ENCODE measurements at regions not wholly inside any gene's neighbourhood (a gene's known extent, or its start where the extent isn't known, plus 50 kb on each side); places are given as distances from the start of the nearest gene placed in this dataset.
A peak's percentile ranks its signal among the peaks of the same experiment; 100 is the strongest.
"Not testable (repeated sequence)": the region's sequence is repeated elsewhere in the genome, so short reads cannot be mapped to it uniquely, and the experiment has no call there.

DNA sequence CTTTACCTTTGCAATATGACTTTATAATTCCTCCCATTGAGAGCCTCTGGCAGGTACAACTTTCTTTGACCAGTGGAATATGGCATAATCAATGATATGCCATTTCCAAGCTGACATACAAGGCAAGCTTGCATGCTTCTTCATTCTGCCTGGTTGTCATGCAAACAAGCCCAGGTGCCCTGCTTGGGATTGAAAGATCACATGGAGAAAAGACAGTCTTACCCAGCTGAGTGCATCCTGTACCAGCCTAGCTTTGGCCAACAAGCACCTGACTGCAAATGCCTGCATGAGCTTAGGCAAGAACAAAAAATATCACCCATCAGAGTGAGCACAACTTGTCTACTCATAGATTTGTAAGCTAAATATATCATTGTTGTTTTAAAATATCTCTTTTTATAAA is 82.9 kb upstream of the KCND2 start:
- H3K9me3 ChIP-seq (replicated peaks; ENCODE audit: low read length): no peaks in the 10 kb centered on the region
- no peak overlapping the region for H3K4me2 ChIP-seq (ENCODE audit: low read length)
- no peaks in the 10 kb centered on the region for H3K36me3 ChIP-seq (ENCODE audit: insufficient read depth, low read length)
- H3K4me3 ChIP-seq (ENCODE audit: low read length): no peak overlapping the region
- no peak overlapping the region for H3K9ac ChIP-seq (ENCODE audit: low read depth, low read length)
- no peaks in the 10 kb centered on the region for H3K27me3 ChIP-seq (ENCODE audit: control insufficient read depth, insufficient read depth, low read length)
- H3K4me1 ChIP-seq (ENCODE audit: control insufficient read depth, insufficient read depth, low read length): no peaks in the 10 kb centered on the region

GRCh38 chr7:120190566-120190965 is 82.4 kb upstream of the KCND2 start:
- no peaks in the 10 kb centered on the region for H3K4me1 ChIP-seq (ENCODE audit: control insufficient read depth, insufficient read depth, low read length)
- H3K4me2 ChIP-seq (ENCODE audit: low read length): no peak overlapping the region
- H3K9ac ChIP-seq (ENCODE audit: low read depth, low read length): no peak overlapping the region
- no peak overlapping the region for H3K4me3 ChIP-seq (ENCODE audit: low read length)
- no peaks in the 10 kb centered on the region for H3K9me3 ChIP-seq (replicated peaks; ENCODE audit: low read length)
- H3K27me3 ChIP-seq (ENCODE audit: control insufficient read depth, insufficient read depth, low read length): no peaks in the 10 kb centered on the region
- no peaks in the 10 kb centered on the region for H3K36me3 ChIP-seq (ENCODE audit: insufficient read depth, low read length)

DNA sequence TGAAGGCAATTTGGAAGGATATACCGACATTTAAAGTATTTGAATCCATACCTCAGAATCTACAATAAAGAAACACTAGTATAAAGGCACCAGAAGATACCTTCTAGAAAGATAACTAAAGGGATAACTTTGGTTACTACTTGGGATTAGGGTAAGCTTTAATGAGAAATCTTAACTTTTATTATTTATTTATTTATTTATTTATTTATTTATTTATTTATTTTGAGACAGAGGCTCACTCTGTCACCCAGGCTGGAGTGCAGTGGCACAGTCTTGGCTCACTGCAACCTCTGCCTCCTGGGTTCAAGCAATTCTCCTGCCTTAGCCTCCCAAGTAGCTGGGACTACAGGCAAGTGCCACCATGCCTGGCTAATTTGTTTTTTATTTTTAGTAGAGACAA is 81.6 kb upstream of the KCND2 start:
- H3K36me3 ChIP-seq (ENCODE audit: insufficient read depth, low read length); H3K4me1 ChIP-seq (ENCODE audit: control insufficient read depth, insufficient read depth, low read length); H3K9me3 ChIP-seq (replicated peaks; ENCODE audit: low read length); H3K9ac ChIP-seq (ENCODE audit: low read depth, low read length); H3K4me3 ChIP-seq (ENCODE audit: low read length); H3K4me2 ChIP-seq (ENCODE audit: low read length); H3K27me3 ChIP-seq (ENCODE audit: control insufficient read depth, insufficient read depth, low read length): not testable (repeated sequence)

- H3K9ac ChIP-seq (ENCODE audit: low read depth, low read length): no peak overlapping the region
- no peak overlapping the region for H3K4me2 ChIP-seq (ENCODE audit: low read length)
- H3K9me3 ChIP-seq (replicated peaks; ENCODE audit: low read length): no peaks in the 10 kb centered on the region
- no peaks in the 10 kb centered on the region for H3K36me3 ChIP-seq (ENCODE audit: insufficient read depth, low read length)
- H3K4me1 ChIP-seq (ENCODE audit: control insufficient read depth, insufficient read depth, low read length): no peaks in the 10 kb centered on the region
- no peak overlapping the region for H3K4me3 ChIP-seq (ENCODE audit: low read length)
- no peaks in the 10 kb centered on the region for H3K27me3 ChIP-seq (ENCODE audit: control insufficient read depth, insufficient read depth, low read length)
These were observed 71.7 kb upstream of the KCND2 start for GRCh38 chr7:120201290-120201689.

DNA sequence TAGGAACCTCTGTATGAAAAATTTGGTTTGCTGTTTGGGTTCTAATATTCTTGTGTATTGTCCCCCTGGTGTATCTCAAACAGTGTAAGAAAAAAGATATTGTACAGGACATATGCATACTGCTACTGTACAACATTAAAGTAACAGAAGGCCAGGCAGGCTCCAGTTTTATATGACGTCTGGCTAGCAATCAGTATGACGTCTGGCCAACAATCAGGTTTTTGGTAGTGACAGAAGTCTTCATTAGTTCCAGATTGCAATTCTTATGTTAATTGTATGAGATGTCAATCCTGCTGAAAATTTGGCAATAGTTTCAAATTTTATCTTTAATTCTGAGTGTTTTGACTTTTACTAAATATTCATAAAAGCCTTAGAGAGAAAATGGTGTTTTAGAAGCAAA is 67.9 kb upstream of the KCND2 start:
- Histone ChIP-seq H3K36me3 (ENCODE audit: insufficient read depth, low read length) (no peaks in the 10 kb centered on the region), H3K4me1 (ENCODE audit: control insufficient read depth, insufficient read depth, low read length) (no peaks in the 10 kb centered on the region), H3K9ac (ENCODE audit: low read depth, low read length) (no peak overlapping the region)

DNA sequence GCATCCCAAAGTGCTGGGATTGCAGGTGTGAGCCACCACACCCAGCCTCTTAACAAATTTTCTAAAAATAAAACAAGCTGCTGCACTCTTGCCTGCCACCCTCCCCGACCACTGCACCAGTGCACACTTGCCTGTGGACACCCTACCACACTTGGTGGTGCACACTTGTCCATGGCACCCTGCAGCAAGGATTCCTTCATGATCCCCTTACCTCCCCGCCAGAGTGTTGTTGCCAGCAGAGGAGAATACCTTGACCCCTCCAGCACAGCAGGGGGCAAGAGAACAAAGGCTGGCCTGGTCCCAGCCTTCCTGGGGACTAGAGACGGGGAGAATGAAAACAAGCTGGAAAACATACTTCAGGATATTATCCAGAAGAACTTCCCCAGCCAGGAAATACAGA is 65.9 kb upstream of the KCND2 start:
- no peak overlapping the region for H3K4me3 ChIP-seq (ENCODE audit: low read length)
- H3K4me1 ChIP-seq (ENCODE audit: control insufficient read depth, insufficient read depth, low read length): no peaks in the 10 kb centered on the region
- no peaks in the 10 kb centered on the region for H3K9me3 ChIP-seq (replicated peaks; ENCODE audit: low read length)
- no peaks in the 10 kb centered on the region for H3K36me3 ChIP-seq (ENCODE audit: insufficient read depth, low read length)
- no peaks in the 10 kb centered on the region for H3K27me3 ChIP-seq (ENCODE audit: control insufficient read depth, insufficient read depth, low read length)
- H3K4me2 ChIP-seq (ENCODE audit: low read length): no peak overlapping the region
- H3K9ac ChIP-seq (ENCODE audit: low read depth, low read length): no peak overlapping the region

More for the DNA sequence above, 67.9 kb upstream of the KCND2 start:
- H3K4me3 ChIP-seq (ENCODE audit: low read length): no peak overlapping the region
- no peak overlapping the region for H3K4me2 ChIP-seq (ENCODE audit: low read length)
- no peaks in the 10 kb centered on the region for H3K27me3 ChIP-seq (ENCODE audit: control insufficient read depth, insufficient read depth, low read length)
- H3K9me3 ChIP-seq (replicated peaks; ENCODE audit: low read length): no peaks in the 10 kb centered on the region

DNA sequence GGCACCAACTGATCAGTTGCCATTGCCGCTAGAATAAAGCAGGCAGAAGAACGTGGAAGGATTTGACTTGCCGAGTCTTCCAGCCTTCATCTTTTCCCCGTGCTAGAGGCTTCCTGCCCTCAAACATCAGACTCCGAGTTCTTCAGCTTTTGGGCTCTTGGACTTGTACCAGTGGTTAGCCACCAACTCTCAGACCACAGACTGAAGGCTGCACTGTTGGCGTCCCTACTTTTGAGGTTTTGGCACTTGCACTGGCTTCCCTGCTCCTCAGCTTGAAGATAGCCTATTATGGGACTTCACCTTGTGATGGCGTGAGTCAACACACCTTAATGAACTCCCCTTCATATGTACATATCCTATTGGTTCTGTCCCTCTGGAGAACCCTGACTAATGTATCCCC is 57.3 kb upstream of the KCND2 start:
- no peaks in the 10 kb centered on the region for H3K4me1 ChIP-seq (ENCODE audit: control insufficient read depth, insufficient read depth, low read length)
- H3K36me3 ChIP-seq (ENCODE audit: insufficient read depth, low read length): no peaks in the 10 kb centered on the region
- H3K4me3 ChIP-seq (ENCODE audit: low read length): no peak overlapping the region
- no peak overlapping the region for H3K9ac ChIP-seq (ENCODE audit: low read depth, low read length)
- H3K4me2 ChIP-seq (ENCODE audit: low read length): no peak overlapping the region
- no peaks in the 10 kb centered on the region for H3K9me3 ChIP-seq (replicated peaks; ENCODE audit: low read length)
- no peaks in the 10 kb centered on the region for H3K27me3 ChIP-seq (ENCODE audit: control insufficient read depth, insufficient read depth, low read length)

- Histone ChIP-seq H3K9ac (ENCODE audit: low read depth, low read length) (no peak overlapping the region), H3K9me3 (replicated peaks; ENCODE audit: low read length) (no peaks in the 10 kb centered on the region), H3K36me3 (ENCODE audit: insufficient read depth, low read length) (no peaks in the 10 kb centered on the region), H3K4me2 (ENCODE audit: low read length) (no peak overlapping the region), H3K27me3 (ENCODE audit: control insufficient read depth, insufficient read depth, low read length) (no peaks in the 10 kb centered on the region), H3K4me3 (ENCODE audit: low read length) (no peak overlapping the region), H3K4me1 (ENCODE audit: control insufficient read depth, insufficient read depth, low read length) (no peaks in the 10 kb centered on the region)
These were observed 56.0 kb upstream of the KCND2 start for GRCh38 chr7:120216947-120217346.

DNA sequence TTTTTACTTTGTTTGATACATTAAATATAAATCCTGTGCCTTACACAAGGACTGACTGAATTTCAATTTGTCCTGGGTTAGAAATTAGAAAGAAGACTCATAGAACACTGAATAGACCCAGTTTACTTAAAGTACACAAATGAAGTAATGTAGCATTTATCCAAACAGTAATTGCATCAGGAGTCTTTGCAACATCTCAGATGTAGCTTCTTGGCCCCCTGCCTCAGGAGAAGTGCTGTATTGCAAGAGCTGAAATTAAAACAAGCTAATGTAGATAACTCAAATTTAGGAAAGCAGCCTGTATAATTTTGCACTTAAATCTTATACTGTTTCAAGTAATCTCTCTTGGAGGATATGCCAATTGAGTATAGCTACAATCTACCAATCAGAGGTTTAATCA is 54.3 kb upstream of the KCND2 start:
- H3K4me3 ChIP-seq (ENCODE audit: low read length): no peak overlapping the region
- H3K9ac ChIP-seq (ENCODE audit: low read depth, low read length): no peak overlapping the region
- H3K27me3 ChIP-seq (ENCODE audit: control insufficient read depth, insufficient read depth, low read length): no peaks in the 10 kb centered on the region
- H3K4me1 ChIP-seq (ENCODE audit: control insufficient read depth, insufficient read depth, low read length): no peaks in the 10 kb centered on the region
- no peaks in the 10 kb centered on the region for H3K9me3 ChIP-seq (replicated peaks; ENCODE audit: low read length)
- H3K36me3 ChIP-seq (ENCODE audit: insufficient read depth, low read length): no peaks in the 10 kb centered on the region
- no peak overlapping the region for H3K4me2 ChIP-seq (ENCODE audit: low read length)

GRCh38 chr7:120221666-120222065 is 51.3 kb upstream of the KCND2 start:
- no peaks in the 10 kb centered on the region for H3K27me3 ChIP-seq (ENCODE audit: control insufficient read depth, insufficient read depth, low read length)
- no peak overlapping the region for H3K9ac ChIP-seq (ENCODE audit: low read depth, low read length)
- H3K4me1 ChIP-seq (ENCODE audit: control insufficient read depth, insufficient read depth, low read length): no peaks in the 10 kb centered on the region
- H3K4me2 ChIP-seq (ENCODE audit: low read length): no peak overlapping the region
- H3K36me3 ChIP-seq (ENCODE audit: insufficient read depth, low read length): no peaks in the 10 kb centered on the region
- H3K4me3 ChIP-seq (ENCODE audit: low read length): no peak overlapping the region
- H3K9me3 ChIP-seq (replicated peaks; ENCODE audit: low read length): no peaks in the 10 kb centered on the region

Small RNAs in the stretch of these regions (small RNA-seq; reads per million reads assigned to genes)
- gene RNU1-29P: 2.1 reads per million, percentile 67 among the genes with 10 or more reads in this experiment
